Parathyroid adenoma (tissue), 2 donors: ENCODE measurements at regions not wholly inside any gene's neighbourhood (a gene's known extent, or its start where the extent isn't known, plus 50 kb on each side); places are given as distances from the start of the nearest gene placed in this dataset.

Source experiments
- H2AFZ ChIP-seq: fragments of 300-600 bp; sonication (generic); one replicate; pipeline ENCODE4 v1.7.0; 2017; ENCODE audit warnings: antibody characterized with exemption, mild to moderate bottlenecking
- H3K27ac ChIP-seq: fragments of 300-600 bp; sonication (generic); one replicate; pipeline ENCODE4 v1.7.0; 2017
- H3K27me3 ChIP-seq: fragments of 300-600 bp; sonication (generic); one replicate; pipeline ENCODE4 v1.7.0; 2017; ENCODE audit warnings: low read length; ENCODE audit not compliant: control insufficient read depth, insufficient read depth
- H3K36me3 ChIP-seq: fragments of 300-600 bp; sonication (generic); one replicate; pipeline ENCODE4 v1.7.0; 2017; ENCODE audit warnings: low read length; ENCODE audit not compliant: control insufficient read depth, insufficient read depth
- H3K4me1 ChIP-seq: fragments of 300-600 bp; sonication (generic); one replicate; pipeline ENCODE4 v1.7.0; 2017; ENCODE audit warnings: control low read depth
- H3K4me2 ChIP-seq: fragments of 300-600 bp; sonication (generic); one replicate; pipeline ENCODE4 v1.7.0; 2017; ENCODE audit warnings: low read length
- H3K4me3 ChIP-seq: fragments of 300-600 bp; sonication (generic); one replicate; pipeline ENCODE4 v1.7.0; 2017; ENCODE audit warnings: low read depth, low read length
- H3K79me2 ChIP-seq: fragments of 300-600 bp; sonication (generic); one replicate; pipeline ENCODE4 v1.7.0; 2017; ENCODE audit warnings: control low read depth
- H3K9ac ChIP-seq: fragments of 300-600 bp; sonication (generic); one replicate; pipeline ENCODE4 v1.7.0; 2017; ENCODE audit warnings: mild to moderate bottlenecking
- H3K9me3 ChIP-seq: fragments of 300-600 bp; sonication (generic); one replicate; pipeline ENCODE4 v1.7.0; 2017; ENCODE audit warnings: low read length; ENCODE audit not compliant: control insufficient read depth
- TF ChIP-seq, protein P1 (sequence below): fragments of 300-600 bp; sonication (generic); IDR thresholded peaks from one replicate; pipeline ENCODE4 v1.7.0; 2017; ENCODE audit warnings: antibody characterized with exemption, mild to moderate bottlenecking
- donor health status: primary hyperparathyroidism.

DNA sequence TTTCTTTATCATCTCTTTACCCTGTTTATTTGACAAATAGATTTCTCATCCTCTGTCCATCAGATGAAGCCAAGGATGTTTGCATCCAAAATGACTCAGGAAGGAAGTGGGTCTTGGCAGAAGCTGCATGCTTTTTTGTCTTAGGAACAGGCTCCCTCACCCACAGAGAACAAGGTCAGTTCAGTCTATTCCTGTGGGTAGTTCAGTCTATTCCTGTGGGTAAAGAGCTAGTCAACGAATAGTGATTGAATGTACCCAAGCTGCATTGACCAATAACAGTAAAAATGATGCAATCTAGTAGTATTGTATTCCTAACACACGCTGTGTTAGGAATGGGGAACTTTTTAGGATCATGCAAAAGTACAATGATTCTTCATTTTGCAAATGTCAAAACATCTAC lies 290.8 kb upstream of the TANK start:
- Histone ChIP-seq H3K79me2 (no peaks in the 10 kb centered on the region), H3K27me3 (no peaks in the 10 kb centered on the region), H3K4me2 (no peak overlapping the region), H3K27ac (no peak overlapping the region), H3K9ac (no peak overlapping the region), H2AFZ (no peak overlapping the region), H3K36me3 (no peaks in the 10 kb centered on the region), H3K4me3 (no peak overlapping the region), H3K9me3 (no peaks in the 10 kb centered on the region), H3K4me1 (no peaks in the 10 kb centered on the region)
- TF ChIP-seq, protein P1, sequence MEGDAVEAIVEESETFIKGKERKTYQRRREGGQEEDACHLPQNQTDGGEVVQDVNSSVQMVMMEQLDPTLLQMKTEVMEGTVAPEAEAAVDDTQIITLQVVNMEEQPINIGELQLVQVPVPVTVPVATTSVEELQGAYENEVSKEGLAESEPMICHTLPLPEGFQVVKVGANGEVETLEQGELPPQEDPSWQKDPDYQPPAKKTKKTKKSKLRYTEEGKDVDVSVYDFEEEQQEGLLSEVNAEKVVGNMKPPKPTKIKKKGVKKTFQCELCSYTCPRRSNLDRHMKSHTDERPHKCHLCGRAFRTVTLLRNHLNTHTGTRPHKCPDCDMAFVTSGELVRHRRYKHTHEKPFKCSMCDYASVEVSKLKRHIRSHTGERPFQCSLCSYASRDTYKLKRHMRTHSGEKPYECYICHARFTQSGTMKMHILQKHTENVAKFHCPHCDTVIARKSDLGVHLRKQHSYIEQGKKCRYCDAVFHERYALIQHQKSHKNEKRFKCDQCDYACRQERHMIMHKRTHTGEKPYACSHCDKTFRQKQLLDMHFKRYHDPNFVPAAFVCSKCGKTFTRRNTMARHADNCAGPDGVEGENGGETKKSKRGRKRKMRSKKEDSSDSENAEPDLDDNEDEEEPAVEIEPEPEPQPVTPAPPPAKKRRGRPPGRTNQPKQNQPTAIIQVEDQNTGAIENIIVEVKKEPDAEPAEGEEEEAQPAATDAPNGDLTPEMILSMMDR, result no peak

DNA sequence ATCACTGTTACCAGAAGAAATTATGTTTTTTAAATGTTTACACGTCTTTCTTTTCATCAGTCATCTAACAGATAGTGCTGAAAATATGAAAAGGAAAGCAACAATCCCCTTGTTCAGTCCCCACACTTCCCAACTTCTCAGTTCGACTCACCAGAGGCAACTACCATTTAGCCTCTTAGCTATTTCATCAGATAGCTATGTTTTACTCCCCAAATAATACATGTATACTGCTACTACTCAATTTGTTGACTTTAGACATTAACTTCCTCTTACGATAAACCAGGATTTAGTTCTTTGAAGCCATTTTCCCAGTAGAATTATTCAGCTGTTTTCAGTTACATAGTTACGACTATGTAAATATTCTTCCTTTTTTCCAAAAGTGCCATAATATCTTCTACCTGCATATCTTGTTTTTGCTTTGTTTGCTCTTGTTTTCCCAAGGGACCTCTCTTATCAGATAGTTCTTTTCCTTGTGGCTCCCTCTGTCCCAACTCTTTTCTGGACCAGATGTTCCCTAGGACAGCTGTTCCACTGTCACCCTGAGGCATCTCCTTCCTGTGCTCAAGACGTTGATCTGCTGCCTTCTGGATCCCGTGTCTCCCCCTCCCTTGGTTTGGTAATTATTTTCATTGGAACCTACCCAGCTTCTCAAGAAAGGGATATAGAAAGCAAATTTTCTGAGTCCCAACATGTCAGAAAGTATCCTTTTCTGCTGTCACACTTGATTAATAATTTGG lies 289.3 kb upstream of the TANK start:
- no peak overlapping the region for H3K9ac ChIP-seq
- no peaks in the 10 kb centered on the region for H3K36me3 ChIP-seq
- H3K4me3 ChIP-seq, result no peak overlapping the region
- H3K4me1 ChIP-seq, result no peaks in the 10 kb centered on the region
- H3K9me3 ChIP-seq, result no peaks in the 10 kb centered on the region
- TF ChIP-seq, protein P1, result no peak
- H2AFZ ChIP-seq, result peak overlapping the region; percentile 10
- H3K4me2 ChIP-seq, result no peak overlapping the region
- H3K27me3 ChIP-seq, result no peaks in the 10 kb centered on the region
- no peaks in the 10 kb centered on the region for H3K79me2 ChIP-seq
- H3K27ac ChIP-seq, result peak overlapping the region; percentile 5

DNA sequence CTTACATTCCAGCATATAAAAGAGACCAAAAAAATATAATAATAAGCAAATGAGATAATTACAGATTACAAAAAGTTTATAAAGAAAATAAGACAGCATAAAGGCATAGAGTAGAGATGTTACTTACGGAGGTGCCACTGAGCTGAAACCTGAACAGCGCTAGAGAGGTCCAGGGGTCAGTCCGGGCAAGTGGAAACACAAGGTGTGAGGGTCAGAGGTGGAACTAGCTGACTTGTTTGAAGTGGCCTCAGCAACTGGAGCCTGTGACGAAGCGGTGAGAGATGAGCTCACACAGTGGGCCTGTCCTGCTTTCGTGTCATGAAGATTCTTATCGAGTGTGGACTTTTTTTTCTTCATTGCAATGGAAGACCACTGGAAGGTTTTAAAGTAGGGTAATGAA lies 288.3 kb upstream of the TANK start:
- no peaks in the 10 kb centered on the region for H3K36me3 ChIP-seq
- H3K79me2 ChIP-seq, result no peaks in the 10 kb centered on the region
- no peaks in the 10 kb centered on the region for H3K9me3 ChIP-seq
- no peak overlapping the region for H3K9ac ChIP-seq
- H3K27ac ChIP-seq, result no peak overlapping the region
- no peaks in the 10 kb centered on the region for H3K4me1 ChIP-seq
- H3K4me3 ChIP-seq, result no peak overlapping the region
- H3K4me2 ChIP-seq, result no peak overlapping the region
- H2AFZ ChIP-seq, result no peak overlapping the region
- TF ChIP-seq, protein P1, result no peak
- no peaks in the 10 kb centered on the region for H3K27me3 ChIP-seq

DNA sequence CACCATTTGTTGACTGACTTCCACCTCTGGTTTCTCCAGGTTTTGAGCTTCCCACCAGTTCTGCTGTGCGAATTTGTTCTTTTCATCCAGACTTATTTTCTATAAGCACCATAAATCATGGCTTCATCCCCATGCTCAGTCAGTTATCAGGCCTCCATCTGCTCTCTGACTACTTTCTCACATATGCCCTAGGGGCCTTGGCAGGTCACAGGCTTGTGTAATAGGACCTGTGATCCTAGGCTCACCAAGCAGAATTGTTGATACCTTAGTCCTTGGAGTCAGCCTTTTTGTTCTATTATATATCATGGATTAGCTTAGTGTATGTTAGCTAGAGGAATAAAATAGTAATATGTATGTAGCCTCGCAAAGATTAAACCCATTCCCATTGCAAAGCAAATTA lies 284.2 kb upstream of the TANK start:
- Histone ChIP-seq H3K9me3 (no peaks in the 10 kb centered on the region), H3K4me2 (no peak overlapping the region), H3K4me3 (no peak overlapping the region), H3K79me2 (no peaks in the 10 kb centered on the region), H2AFZ (no peak overlapping the region), H3K27ac (no peak overlapping the region), H3K4me1 (no peaks in the 10 kb centered on the region), H3K9ac (no peak overlapping the region), H3K27me3 (no peaks in the 10 kb centered on the region), H3K36me3 (no peaks in the 10 kb centered on the region)
- TF ChIP-seq, protein P1, result no peak

DNA sequence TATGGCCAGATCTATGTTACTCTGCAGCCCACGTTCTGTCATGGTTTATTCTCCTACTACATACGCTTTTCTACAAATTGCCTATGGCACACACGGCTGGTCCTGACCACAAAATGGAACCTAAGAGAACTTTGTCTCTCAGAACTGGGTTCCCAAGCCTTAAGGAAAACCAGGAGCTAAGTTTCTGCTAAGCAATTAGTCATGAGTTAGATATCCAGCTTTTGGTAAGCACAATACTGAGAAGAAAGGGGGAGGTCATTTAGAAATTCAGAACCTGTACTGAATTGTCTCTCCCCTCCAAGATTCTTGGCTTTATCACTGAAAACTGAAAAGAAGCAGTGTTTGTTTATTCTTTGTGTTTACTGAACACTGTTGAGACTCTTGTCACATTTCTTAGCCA lies 283.5 kb upstream of the TANK start:
- Histone ChIP-seq H3K27me3 (no peaks in the 10 kb centered on the region), H3K4me2 (no peak overlapping the region), H3K27ac (no peak overlapping the region), H3K36me3 (no peaks in the 10 kb centered on the region), H3K4me3 (no peak overlapping the region), H3K79me2 (no peaks in the 10 kb centered on the region), H3K9me3 (no peaks in the 10 kb centered on the region), H3K4me1 (no peaks in the 10 kb centered on the region), H3K9ac (no peak overlapping the region), H2AFZ (no peak overlapping the region)
- TF ChIP-seq, protein P1, result no peak
